ENCODE measurements at regions not wholly inside any gene's neighbourhood (a gene's known extent, or its start where the extent isn't known, plus 50 kb on each side); places are given as distances from the start of the nearest gene placed in this dataset.

- no peak for DNase-seq
Measured at GRCh38 chr16:66167564-66168291, 198.8 kb upstream of the CDH5 start.

- peak in 1 of 2 donors; percentile 34 for DNase-seq
Measured at GRCh38 chr16:66166490-66166889, 200.0 kb upstream of the CDH5 start.

- no peak for DNase-seq
Measured at GRCh38 chr16:66165879-66166278, 200.6 kb upstream of the CDH5 start.

- no peak for DNase-seq
Measured at GRCh38 chr16:66164581-66165247, 201.8 kb upstream of the CDH5 start.

- DNase-seq = no peak
Measured at GRCh38 chr16:66162821-66163220, 203.7 kb upstream of the CDH5 start.

GRCh38 chr16:66161942-66162341, 204.5 kb upstream of the CDH5 start:
- no peak for DNase-seq

GRCh38 chr16:66161269-66161668, 205.2 kb upstream of the CDH5 start:
- DNase-seq = no peak

GRCh38 chr16:66159987-66160386, 206.5 kb upstream of the CDH5 start:
- DNase-seq = no peak

- no peak for DNase-seq
Measured at GRCh38 chr16:66156538-66156937, 210.0 kb upstream of the CDH5 start.

- no peak for DNase-seq
Measured at GRCh38 chr16:66155933-66156332, 210.6 kb upstream of the CDH5 start.

GRCh38 chr16:66154801-66155200, 211.7 kb upstream of the CDH5 start:
- no peak for DNase-seq

- DNase-seq = no peak
Measured at GRCh38 chr16:66152823-66153393, 213.6 kb upstream of the CDH5 start.

GRCh38 chr16:66152181-66152580, 214.3 kb upstream of the CDH5 start:
- DNase-seq = no peak

- peak; percentile 16 to 26 for DNase-seq
Measured at GRCh38 chr16:66150698-66151482, 215.6 kb upstream of the CDH5 start.

GRCh38 chr16:66147291-66147690, 219.2 kb upstream of the CDH5 start:
- no peak for DNase-seq

GRCh38 chr16:66146798-66147197, 219.7 kb upstream of the CDH5 start:
- DNase-seq = no peak

- DNase-seq = no peak
Measured at GRCh38 chr16:66144641-66145040, 221.8 kb upstream of the CDH5 start.

- no peak for DNase-seq
Measured at GRCh38 chr16:66143415-66143814, 223.1 kb upstream of the CDH5 start.

GRCh38 chr16:66141885-66142284, 224.6 kb upstream of the CDH5 start:
- DNase-seq = no peak

GRCh38 chr16:66137853-66138252, 228.6 kb upstream of the CDH5 start:
- DNase-seq = no peak

GRCh38 chr16:66136841-66137240, 229.7 kb upstream of the CDH5 start:
- no peak for DNase-seq

GRCh38 chr16:66135838-66136237, 230.7 kb upstream of the CDH5 start:
- no peak for DNase-seq

GRCh38 chr16:66135421-66135831, 231.1 kb upstream of the CDH5 start:
- DNase-seq = no peak

GRCh38 chr16:66134875-66135274, 231.6 kb upstream of the CDH5 start:
- no peak for DNase-seq
